Activated T-helper 1 cell treated with anti-CD3 and anti-CD28 coated beads, Interleukin-12 subunit alpha, Interleukin-12 subunit beta, Interleukin-2, Interleukin-4 antibody, amounts not matched to agents 30 ng/mL and 10 ng/mL and 1 ng/mL, durations not matched to agents 14 hours and 24 hours and 36 hours (primary cell): ENCODE measurements at regions not wholly inside any gene's neighbourhood (a gene's known extent, or its start where the extent isn't known, plus 50 kb on each side); places are given as distances from the start of the nearest gene placed in this dataset.

Experiments used
- DNase-seq: peaks from one replicate; pipeline ENCODE4 v3.0.0; 2021; ENCODE audit warnings: low spot score
- H3K27ac Mint-ChIP-seq: one replicate; pipeline ENCODE4 v1.8.0; 2021; ENCODE audit warnings: mild to moderate bottlenecking, mixed read lengths
- H3K27me3 Mint-ChIP-seq: one replicate; pipeline ENCODE4 v1.8.0; 2022; ENCODE audit warnings: mild to moderate bottlenecking, moderate library complexity, mixed read lengths; ENCODE audit not compliant: insufficient read depth
- H3K36me3 Mint-ChIP-seq: one replicate; pipeline ENCODE4 v1.8.0; 2021; ENCODE audit warnings: low read depth, mixed read lengths
- H3K4me1 Mint-ChIP-seq: one replicate; pipeline ENCODE4 v1.8.0; 2021; ENCODE audit warnings: low read depth, mixed read lengths
- H3K4me3 Mint-ChIP-seq: one replicate; pipeline ENCODE4 v1.8.0; 2021; ENCODE audit warnings: mild to moderate bottlenecking, moderate library complexity, mixed read lengths
- H3K9me3 Mint-ChIP-seq: one replicate; pipeline ENCODE4 v1.8.0; 2021; ENCODE audit warnings: mixed read lengths
- intact Hi-C: fragments of 100-400 bp; cut with micrococcal nuclease; formaldehyde crosslinking; loops from one replicate; pipeline ENCODE4 v1.15.1; 2024

GRCh38 chr19:32202244-32202643 is 143.2 kb upstream of the ZNF507 start:
- Mint-ChIP-seq H3K36me3 (no peaks in the 10 kb centered on the region), H3K27ac (no peak overlapping the region), H3K27me3 (no peaks in the 10 kb centered on the region), H3K9me3 (no peaks in the 10 kb centered on the region), H3K4me3 (no peak overlapping the region), H3K4me1 (peaks cover 7% of the 10 kb centered on the region)
- no peak for DNase-seq
- intact Hi-C loops = no loop called here

DNA sequence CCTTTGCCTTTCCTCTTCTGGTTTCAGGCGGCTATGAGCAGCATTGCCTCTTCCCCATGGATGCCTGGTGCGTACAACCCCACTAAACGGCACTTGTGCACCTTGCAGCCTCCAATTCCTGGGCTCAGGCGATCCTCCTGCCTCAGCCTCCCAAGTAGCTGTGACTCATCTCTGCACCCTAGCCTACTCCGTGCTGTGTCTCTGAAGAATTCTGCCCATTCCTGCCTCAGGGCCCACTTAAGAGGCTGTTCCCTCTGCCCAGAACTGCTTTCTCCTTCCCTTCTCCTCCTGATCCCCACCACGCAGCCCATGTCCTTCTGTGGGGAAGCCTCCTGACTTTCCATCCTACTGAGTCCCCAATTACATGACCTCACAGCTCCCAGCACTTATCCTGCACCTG is 142.2 kb upstream of the ZNF507 start:
- Mint-ChIP-seq H3K4me3 (no peak overlapping the region), H3K27ac (no peak overlapping the region), H3K27me3 (no peaks in the 10 kb centered on the region), H3K9me3 (no peaks in the 10 kb centered on the region), H3K4me1 (peaks cover 7% of the 10 kb centered on the region), H3K36me3 (no peaks in the 10 kb centered on the region)
- DNase-seq = no peak
- intact Hi-C loops = no loop called here

DNA sequence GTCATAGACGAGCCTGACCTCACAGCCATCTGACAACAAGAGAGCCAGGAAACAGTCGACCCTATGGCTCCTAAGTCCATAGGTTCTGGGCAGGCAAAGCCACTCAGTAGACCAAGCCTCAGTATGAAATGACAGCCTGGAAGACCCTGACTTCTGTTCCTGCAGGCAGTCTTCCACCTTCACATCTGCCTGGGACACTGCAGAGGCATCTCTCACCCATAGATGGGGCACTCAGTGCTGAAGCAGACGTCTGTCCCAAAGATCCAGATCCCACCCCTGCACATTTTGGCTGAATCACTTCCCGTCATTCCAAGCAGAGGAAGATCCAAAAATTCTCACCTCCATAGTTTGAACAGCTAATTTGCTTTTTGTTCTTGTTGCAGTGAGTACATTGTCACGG is 139.3 kb upstream of the ZNF507 start:
- Mint-ChIP-seq H3K4me3 (no peak overlapping the region), H3K9me3 (peaks cover 4% of the 10 kb centered on the region), H3K27me3 (no peaks in the 10 kb centered on the region), H3K4me1 (peaks cover 7% of the 10 kb centered on the region), H3K27ac (no peak overlapping the region), H3K36me3 (no peaks in the 10 kb centered on the region)
- intact Hi-C loops = no loop called here
- DNase-seq = no peak

DNA sequence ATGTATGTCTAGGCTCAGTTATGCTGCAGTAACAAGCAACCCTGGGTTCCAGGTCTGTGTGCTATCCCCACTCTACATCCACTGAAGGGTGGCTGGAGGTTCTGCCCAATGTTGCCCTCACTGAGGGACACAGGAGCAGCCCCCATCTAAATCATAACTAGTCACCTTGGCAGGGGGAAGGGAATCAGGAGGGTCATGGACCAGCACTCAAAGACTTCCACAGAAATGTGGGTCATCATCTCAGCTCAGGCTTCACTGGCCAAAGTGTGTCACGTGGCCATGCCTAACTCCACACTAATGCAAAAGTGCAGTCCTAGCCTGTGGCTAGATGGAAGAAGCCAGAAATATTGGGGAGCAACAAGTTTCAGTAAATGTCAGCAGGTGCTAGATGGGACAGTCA is 137.3 kb upstream of the ZNF507 start:
- intact Hi-C loops = no loop called here
- Mint-ChIP-seq H3K4me1 (no peaks in the 10 kb centered on the region), H3K9me3 (peaks cover 4% of the 10 kb centered on the region), H3K27ac (no peak overlapping the region), H3K27me3 (peaks cover 5% of the 10 kb centered on the region), H3K4me3 (no peak overlapping the region), H3K36me3 (no peaks in the 10 kb centered on the region)
- DNase-seq = no peak

DNA sequence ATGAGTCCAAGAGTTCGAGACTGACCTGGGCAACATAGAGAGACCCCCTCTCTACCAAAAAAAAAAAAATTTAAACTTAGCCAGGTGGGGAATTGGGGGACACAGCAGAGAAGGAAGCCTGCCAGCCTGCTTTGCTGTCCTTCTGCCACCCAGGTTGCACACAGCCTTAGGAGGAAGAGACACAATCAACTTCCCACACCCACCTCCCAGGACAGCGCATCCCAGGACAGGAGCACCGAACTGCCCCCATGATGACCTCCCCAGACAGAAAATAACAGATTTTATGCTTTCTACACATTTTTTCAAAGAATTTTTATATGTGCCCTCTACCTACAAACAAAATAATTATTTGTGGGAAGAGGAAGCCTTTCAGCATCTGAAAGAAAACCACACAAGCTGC is 126.0 kb upstream of the ZNF507 start:
- no peak overlapping the region for H3K4me3 Mint-ChIP-seq
- no peak for DNase-seq
- H3K27me3 Mint-ChIP-seq = peaks cover 25% of the 10 kb centered on the region
- intact Hi-C loops = no loop called here
- H3K4me1 Mint-ChIP-seq = peaks cover 1% of the 10 kb centered on the region
- H3K27ac Mint-ChIP-seq = no peak overlapping the region
- no peaks in the 10 kb centered on the region for H3K9me3 Mint-ChIP-seq
- H3K36me3 Mint-ChIP-seq = no peaks in the 10 kb centered on the region

GRCh38 chr19:32219881-32220472 is 125.4 kb upstream of the ZNF507 start:
- Mint-ChIP-seq H3K9me3 (no peaks in the 10 kb centered on the region), H3K4me1 (peaks cover 7% of the 10 kb centered on the region), H3K27ac (no peak overlapping the region), H3K36me3 (no peaks in the 10 kb centered on the region), H3K27me3 (peaks cover 30% of the 10 kb centered on the region), H3K4me3 (no peak overlapping the region)
- intact Hi-C loops = loop anchor here (5.0 to 10.0 kb wide), 2 partner anchors 1538 to 1995 kb away; no protein-coding TSS in a partner anchor
- DNase-seq = no peak

- peaks cover 36% of the 10 kb centered on the region for H3K27me3 Mint-ChIP-seq
- no peaks in the 10 kb centered on the region for H3K9me3 Mint-ChIP-seq
- H3K36me3 Mint-ChIP-seq = no peaks in the 10 kb centered on the region
- no peak overlapping the region for H3K27ac Mint-ChIP-seq
- intact Hi-C loops = loop anchor here (5.0 to 10.0 kb wide), 2 partner anchors 1539 to 1996 kb away; no protein-coding TSS in a partner anchor
- no peak overlapping the region for H3K4me3 Mint-ChIP-seq
- DNase-seq = no peak
- peaks cover 7% of the 10 kb centered on the region for H3K4me1 Mint-ChIP-seq
These were observed 124.5 kb upstream of the ZNF507 start for GRCh38 chr19:32220951-32221350.

DNA sequence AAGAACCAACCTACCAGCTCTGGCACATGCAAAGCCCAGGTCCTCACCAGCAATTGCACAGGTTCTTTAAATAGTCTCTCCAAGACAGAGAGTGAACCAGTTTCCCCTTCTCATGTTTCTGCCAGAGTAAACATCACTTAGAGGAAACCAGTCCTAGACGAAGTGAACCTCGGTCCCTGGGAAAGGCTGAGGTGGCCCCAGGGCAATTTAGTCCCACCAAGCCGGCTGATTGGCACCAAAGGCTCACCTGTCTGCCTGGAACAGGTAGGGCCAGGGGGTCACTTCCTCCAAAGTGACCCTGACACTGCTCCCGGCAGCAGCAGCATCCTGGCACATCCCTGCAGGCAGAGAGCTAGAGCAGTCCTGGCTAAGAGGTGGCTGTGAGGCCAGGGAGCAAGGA is 122.9 kb upstream of the ZNF507 start:
- H3K9me3 Mint-ChIP-seq = no peaks in the 10 kb centered on the region
- intact Hi-C loops = loop anchor here (5.0 to 10.0 kb wide), 2 partner anchors 1540 to 1998 kb away; no protein-coding TSS in a partner anchor
- H3K36me3 Mint-ChIP-seq = no peaks in the 10 kb centered on the region
- H3K4me1 Mint-ChIP-seq = peaks cover 7% of the 10 kb centered on the region
- H3K4me3 Mint-ChIP-seq = no peak overlapping the region
- H3K27ac Mint-ChIP-seq = no peak overlapping the region
- DNase-seq = no peak
- peaks cover 30% of the 10 kb centered on the region for H3K27me3 Mint-ChIP-seq

GRCh38 chr19:32223106-32223505 is 122.3 kb upstream of the ZNF507 start:
- DNase-seq = no peak
- Mint-ChIP-seq H3K27ac (no peak overlapping the region), H3K27me3 (peaks cover 30% of the 10 kb centered on the region), H3K9me3 (no peaks in the 10 kb centered on the region), H3K36me3 (no peaks in the 10 kb centered on the region), H3K4me3 (no peak overlapping the region), H3K4me1 (peaks cover 7% of the 10 kb centered on the region)
- intact Hi-C loops = loop anchor here (5.0 to 10.0 kb wide), 2 partner anchors 1541 to 1998 kb away; no protein-coding TSS in a partner anchor

GRCh38 chr19:32223595-32224370 is 121.6 kb upstream of the ZNF507 start:
- no peak for DNase-seq
- H3K27ac Mint-ChIP-seq = no peak overlapping the region
- intact Hi-C loops = loop anchor here (1.0 to 10.0 kb wide), 3 partner anchors 1541 to 1999 kb away; no protein-coding TSS in a partner anchor

DNA sequence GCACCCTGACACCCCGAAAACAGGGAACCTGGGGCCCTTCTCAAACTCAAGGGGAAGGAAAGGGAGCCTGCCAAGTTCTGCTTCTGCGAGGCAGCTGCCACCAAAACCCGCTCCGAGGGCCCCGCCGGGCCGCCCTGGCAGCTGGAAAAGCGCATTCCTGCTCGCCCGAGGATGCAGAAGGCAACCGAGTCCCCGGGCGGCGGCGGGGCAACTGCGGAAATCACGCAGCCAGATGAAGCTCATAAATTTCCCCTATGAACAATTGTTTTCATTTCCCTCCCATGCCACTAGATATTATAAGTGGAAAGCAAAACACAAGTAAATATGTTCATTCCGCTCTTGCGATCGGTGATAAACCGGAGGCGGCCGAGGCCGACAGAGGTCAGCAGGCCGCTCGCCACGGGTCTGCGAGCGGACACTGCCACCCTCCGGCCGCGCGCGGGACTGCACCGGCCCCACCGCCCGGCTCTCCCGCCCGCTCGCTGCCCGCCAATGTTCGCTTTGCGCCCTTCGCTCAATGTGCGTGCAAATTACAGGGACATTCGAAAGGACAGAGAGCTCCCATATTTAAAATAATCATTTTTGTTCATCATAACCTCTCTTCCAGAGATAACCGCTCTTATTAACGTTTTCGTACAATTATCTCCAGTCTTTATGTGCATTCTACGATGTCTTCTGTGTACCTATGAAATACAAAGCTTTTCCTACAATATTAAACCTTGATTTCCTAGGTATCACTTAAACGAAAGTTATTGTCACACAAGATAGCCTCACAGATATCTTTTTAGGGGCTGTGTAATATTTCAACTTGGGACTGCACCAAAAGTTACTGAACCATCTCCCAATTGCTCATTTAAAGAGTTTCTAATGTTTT is 120.8 kb upstream of the ZNF507 start:
- Mint-ChIP-seq H3K27me3 (peaks cover 29% of the 10 kb centered on the region), H3K4me3 (peak overlapping the region; percentile 71), H3K27ac (no peak overlapping the region), H3K36me3 (no peaks in the 10 kb centered on the region), H3K9me3 (no peaks in the 10 kb centered on the region), H3K4me1 (peaks cover 7% of the 10 kb centered on the region)
- peak; percentile 28 for DNase-seq
- intact Hi-C loops = loop anchor here (1.0 to 10.0 kb wide), 3 partner anchors 1542 to 2000 kb away; no protein-coding TSS in a partner anchor

More at GRCh38 chr19:32223595-32224370, 121.6 kb upstream of the ZNF507 start:
- peaks cover 7% of the 10 kb centered on the region for H3K4me1 Mint-ChIP-seq
- H3K4me3 Mint-ChIP-seq = no peak overlapping the region
- H3K9me3 Mint-ChIP-seq = no peaks in the 10 kb centered on the region
- peaks cover 29% of the 10 kb centered on the region for H3K27me3 Mint-ChIP-seq
- no peaks in the 10 kb centered on the region for H3K36me3 Mint-ChIP-seq

DNA sequence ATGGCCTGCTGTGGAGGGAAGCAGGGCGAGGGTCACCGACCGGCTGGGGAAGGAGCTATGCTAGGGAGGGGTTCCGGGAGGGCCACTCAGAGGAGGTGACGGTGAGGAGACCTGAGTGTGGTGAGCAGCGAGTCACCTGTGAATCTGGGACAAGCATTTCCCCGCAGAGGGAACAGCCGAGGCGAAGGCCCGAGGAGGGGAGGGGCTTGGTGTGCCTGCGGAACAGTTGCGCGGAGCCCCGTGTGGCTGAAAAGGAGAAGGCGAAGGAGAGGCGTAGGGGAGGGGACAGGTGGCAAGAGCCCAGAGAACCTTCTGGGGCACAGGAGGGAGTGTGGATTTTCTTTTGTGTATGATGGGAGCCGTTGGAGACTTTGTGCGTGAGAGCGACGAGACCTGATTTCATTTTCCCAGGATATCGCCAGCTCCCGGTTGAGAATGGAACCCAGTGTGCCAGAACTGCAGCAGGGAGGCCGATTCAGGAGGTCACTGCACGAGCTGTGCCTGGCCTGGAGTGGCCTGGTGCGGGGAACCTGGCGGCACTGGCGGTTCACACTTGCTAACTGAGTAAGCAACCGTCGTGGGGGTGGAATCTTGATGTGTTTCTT is 117.7 kb upstream of the ZNF507 start:
- H3K4me1 Mint-ChIP-seq = peaks cover 7% of the 10 kb centered on the region
- H3K27me3 Mint-ChIP-seq = peaks cover 25% of the 10 kb centered on the region
- H3K27ac Mint-ChIP-seq = no peak overlapping the region
- DNase-seq = no peak
- H3K36me3 Mint-ChIP-seq = no peaks in the 10 kb centered on the region
- no peak overlapping the region for H3K4me3 Mint-ChIP-seq
- intact Hi-C loops = loop anchor here (10.0 kb wide), 1 partner anchor 2003 kb away; no protein-coding TSS in a partner anchor
- no peaks in the 10 kb centered on the region for H3K9me3 Mint-ChIP-seq
